GM18505 (cell line): ENCODE measurements at regions not wholly inside any gene's neighbourhood (a gene's known extent, or its start where the extent isn't known, plus 50 kb on each side); places are given as distances from the start of the nearest gene placed in this dataset.
A peak's percentile ranks its signal among the peaks of the same experiment; 100 is the strongest.

Source experiments
- ATAC-seq: cut with Tn5 transposase; IDR thresholded peaks from one replicate; pipeline ENCODE4 v1.9.1; 2021; ENCODE audit not compliant: unreplicated experiment
- POLR2A ChIP-seq: IDR thresholded peaks from 4 replicates; pipeline ENCODE4 v1.6.1; 2011; ENCODE audit warnings: borderline replicate concordance; ENCODE audit not compliant: insufficient read depth, insufficient read length; ENCODE audit errors: extremely low read depth

GRCh38 chr7:35524112-35524804, 170.7 kb downstream of the HERPUD2 start:
- no peak for ATAC-seq

GRCh38 chr7:35523292-35523691, 171.6 kb downstream of the HERPUD2 start:
- ATAC-seq = no peak
- no peak for TF ChIP-seq POLR2A

More at GRCh38 chr7:35524112-35524804, 170.7 kb downstream of the HERPUD2 start:
- no peak for TF ChIP-seq POLR2A

DNA sequence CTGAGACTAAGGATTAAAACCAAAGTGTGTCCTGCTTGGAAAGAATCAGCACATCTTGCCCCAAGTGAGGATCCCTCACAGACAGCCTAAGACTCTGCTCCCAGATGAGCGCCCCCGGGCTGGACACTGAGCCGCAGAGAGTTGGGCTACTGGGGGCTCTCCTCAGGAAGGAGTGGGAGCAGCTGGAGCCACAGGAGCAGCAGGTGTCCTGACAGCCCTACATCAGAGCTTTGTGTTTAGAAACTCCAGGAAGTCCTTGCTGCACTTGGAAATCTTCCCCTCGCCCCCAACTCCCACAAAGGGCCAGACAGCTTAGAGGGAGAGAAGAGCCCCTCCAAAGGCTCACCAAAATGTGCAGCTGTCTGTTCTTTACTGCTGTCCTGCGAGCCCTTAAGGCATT, 172.2 kb downstream of the HERPUD2 start:
- no peak for TF ChIP-seq POLR2A
- no peak for ATAC-seq

GRCh38 chr7:35521941-35522340, 173.0 kb downstream of the HERPUD2 start:
- no peak for TF ChIP-seq POLR2A
- ATAC-seq = no peak

GRCh38 chr7:35520810-35521625, 173.9 kb downstream of the HERPUD2 start:
- no peak for ATAC-seq
- no peak for TF ChIP-seq POLR2A

DNA sequence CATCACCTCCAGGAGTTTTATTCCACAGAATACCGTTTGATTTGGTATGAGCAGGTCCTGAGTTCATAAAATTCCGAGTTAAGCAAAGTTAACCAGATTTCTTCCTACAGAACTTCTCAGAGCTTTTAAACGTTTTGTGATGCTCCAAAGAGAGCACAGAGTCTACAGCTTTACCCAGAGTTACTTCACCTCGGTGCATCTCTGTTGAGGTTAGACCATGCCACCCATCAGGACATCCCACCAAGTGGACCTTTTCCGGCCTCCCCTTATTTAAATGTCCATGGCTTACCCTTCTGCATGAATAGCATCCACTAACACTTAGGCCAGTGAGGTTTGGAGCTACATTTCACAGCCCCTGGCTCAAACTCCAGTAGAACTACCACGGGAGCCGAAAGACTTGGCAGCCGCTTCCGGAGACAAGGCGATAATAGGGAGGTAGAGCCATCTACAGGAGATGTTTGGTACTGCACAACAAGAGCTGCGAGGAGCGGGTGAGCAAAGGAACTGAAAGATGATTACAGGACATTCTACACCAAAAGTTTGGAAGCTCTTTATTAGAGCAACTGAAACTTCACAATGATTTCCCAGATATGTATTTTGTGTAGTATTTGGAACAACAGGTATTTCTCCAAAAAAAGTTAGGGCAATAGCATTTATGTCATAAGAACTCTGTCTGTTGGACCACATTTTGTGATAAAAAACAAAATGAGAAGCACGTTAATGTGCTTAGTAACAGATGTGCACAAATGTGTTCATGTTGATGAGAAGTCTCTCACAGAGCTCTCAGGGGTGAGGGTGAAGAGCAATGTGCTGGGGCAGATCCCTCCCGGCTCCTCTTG, 174.7 kb downstream of the HERPUD2 start:
- no peak for TF ChIP-seq POLR2A
- peak; percentile 81 for ATAC-seq

- TF ChIP-seq POLR2A = no peak
- no peak for ATAC-seq
Measured at GRCh38 chr7:35518767-35519166, 176.2 kb downstream of the HERPUD2 start.

GRCh38 chr7:35516498-35516897, 178.4 kb downstream of the HERPUD2 start:
- no peak for TF ChIP-seq POLR2A

DNA sequence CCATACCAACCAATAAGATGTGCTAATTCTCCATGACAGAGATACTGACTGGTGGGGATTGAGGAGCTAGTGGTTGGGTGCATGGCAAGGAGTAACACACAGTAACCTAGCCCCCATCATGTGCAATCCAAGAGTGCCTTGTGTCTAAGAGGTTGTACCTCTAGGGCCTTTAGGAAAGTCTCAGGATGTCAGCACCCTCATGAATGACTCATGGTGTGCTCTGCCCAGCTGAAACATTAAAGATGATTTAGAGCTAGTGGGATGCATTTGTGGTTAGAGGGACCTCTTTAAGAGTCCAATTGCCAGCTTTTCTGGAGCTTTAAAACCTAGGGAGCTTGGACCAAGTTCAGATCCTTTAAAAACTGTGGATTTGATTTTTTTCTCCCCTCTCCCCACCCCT, 181.1 kb downstream of the HERPUD2 start:
- no peak for ATAC-seq
- TF ChIP-seq POLR2A = no peak

More at GRCh38 chr7:35516498-35516897, 178.4 kb downstream of the HERPUD2 start:
- no peak for ATAC-seq

- no peak for TF ChIP-seq POLR2A
Measured at GRCh38 chr7:35513195-35513594, 181.7 kb downstream of the HERPUD2 start.

GRCh38 chr7:35512716-35513115, 182.2 kb downstream of the HERPUD2 start:
- TF ChIP-seq POLR2A = no peak
- ATAC-seq = no peak

More at GRCh38 chr7:35513195-35513594, 181.7 kb downstream of the HERPUD2 start:
- ATAC-seq = no peak

GRCh38 chr7:35508623-35509400, 186.1 kb downstream of the HERPUD2 start:
- TF ChIP-seq POLR2A = no peak
- ATAC-seq = no peak
